ENCODE measurements at regions not wholly inside any gene's neighbourhood (a gene's known extent, or its start where the extent isn't known, plus 50 kb on each side); places are given as distances from the start of the nearest gene placed in this dataset.

DNA sequence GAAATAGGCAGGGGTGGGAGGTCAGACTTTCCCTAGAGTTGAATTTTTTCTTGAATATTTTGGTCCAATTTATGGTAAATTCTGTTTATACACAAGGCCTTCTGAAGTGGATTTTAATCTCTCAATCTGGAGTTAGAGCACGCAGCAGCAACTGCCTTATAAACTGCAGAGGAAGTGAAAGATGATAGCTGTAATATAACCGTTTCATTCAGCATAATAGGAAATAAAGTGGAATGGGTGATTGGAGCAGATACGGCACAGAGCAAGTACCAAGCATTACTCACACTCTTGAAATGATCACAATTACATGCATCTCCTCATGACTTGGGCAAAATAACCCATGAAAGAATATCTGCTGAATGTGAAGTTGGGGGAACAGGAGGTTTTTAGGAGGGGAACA lies 106.8 kb downstream of the ARRDC4 start:
- TF ChIP-seq, protein P1, sequence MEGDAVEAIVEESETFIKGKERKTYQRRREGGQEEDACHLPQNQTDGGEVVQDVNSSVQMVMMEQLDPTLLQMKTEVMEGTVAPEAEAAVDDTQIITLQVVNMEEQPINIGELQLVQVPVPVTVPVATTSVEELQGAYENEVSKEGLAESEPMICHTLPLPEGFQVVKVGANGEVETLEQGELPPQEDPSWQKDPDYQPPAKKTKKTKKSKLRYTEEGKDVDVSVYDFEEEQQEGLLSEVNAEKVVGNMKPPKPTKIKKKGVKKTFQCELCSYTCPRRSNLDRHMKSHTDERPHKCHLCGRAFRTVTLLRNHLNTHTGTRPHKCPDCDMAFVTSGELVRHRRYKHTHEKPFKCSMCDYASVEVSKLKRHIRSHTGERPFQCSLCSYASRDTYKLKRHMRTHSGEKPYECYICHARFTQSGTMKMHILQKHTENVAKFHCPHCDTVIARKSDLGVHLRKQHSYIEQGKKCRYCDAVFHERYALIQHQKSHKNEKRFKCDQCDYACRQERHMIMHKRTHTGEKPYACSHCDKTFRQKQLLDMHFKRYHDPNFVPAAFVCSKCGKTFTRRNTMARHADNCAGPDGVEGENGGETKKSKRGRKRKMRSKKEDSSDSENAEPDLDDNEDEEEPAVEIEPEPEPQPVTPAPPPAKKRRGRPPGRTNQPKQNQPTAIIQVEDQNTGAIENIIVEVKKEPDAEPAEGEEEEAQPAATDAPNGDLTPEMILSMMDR (IDR thresholded peaks at IDR 0.05), result no peak
- TF ChIP-seq POLR2A (IDR thresholded peaks at IDR 0.05), result no peak
